ENCODE measurements at regions not wholly inside any gene's neighbourhood (a gene's known extent, or its start where the extent isn't known, plus 50 kb on each side); places are given as distances from the start of the nearest gene placed in this dataset.

DNA sequence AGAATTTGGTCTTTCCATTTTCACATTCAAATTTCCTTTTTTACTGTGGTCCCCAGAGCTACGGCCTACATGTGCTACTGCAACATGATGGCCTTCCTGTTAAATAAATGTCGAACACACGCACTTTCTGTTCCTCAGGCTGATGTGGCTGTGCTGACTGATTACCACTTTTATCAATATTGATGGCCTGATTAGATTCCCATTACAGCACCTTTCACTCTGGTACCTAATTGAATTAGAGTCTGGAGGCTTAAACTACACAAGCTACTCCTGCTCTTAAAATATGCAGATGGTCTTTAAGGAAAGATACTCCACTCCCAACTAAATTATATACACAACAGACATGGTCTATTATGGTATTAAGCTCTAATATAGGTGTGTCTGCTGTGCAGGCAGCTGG, 301.6 kb downstream of the FRK start (continued):
- TF ChIP-seq RBM14 (IDR thresholded peaks at IDR 0.05; ENCODE audit: borderline replicate concordance, insufficient read depth, low read depth, low read length) (no peak), MCM3 (IDR thresholded peaks at IDR 0.05) (no peak), HOXB6 (CRISPR knock-in tag; IDR thresholded peaks at IDR 0.05; ENCODE audit: borderline replicate concordance) (no peak)
- TF ChIP-seq, protein P1, sequence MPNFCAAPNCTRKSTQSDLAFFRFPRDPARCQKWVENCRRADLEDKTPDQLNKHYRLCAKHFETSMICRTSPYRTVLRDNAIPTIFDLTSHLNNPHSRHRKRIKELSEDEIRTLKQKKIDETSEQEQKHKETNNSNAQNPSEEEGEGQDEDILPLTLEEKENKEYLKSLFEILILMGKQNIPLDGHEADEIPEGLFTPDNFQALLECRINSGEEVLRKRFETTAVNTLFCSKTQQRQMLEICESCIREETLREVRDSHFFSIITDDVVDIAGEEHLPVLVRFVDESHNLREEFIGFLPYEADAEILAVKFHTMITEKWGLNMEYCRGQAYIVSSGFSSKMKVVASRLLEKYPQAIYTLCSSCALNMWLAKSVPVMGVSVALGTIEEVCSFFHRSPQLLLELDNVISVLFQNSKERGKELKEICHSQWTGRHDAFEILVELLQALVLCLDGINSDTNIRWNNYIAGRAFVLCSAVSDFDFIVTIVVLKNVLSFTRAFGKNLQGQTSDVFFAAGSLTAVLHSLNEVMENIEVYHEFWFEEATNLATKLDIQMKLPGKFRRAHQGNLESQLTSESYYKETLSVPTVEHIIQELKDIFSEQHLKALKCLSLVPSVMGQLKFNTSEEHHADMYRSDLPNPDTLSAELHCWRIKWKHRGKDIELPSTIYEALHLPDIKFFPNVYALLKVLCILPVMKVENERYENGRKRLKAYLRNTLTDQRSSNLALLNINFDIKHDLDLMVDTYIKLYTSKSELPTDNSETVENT (CRISPR knock-in tag; IDR thresholded peaks at IDR 0.05) = no peak

GRCh38 chr6:115753446-115753845, 307.2 kb downstream of the FRK start:
- Histone ChIP-seq H3K9me1 (ENCODE audit: control insufficient read depth, insufficient read depth, low read length) (no peaks in the 10 kb centered on the region), H3K9ac (ENCODE audit: insufficient read depth in 1 of 2, low read depth in 2 of 2, low read length in 2 of 2) (no peak overlapping the region), H3K4me3 (no peak overlapping the region), H3K27ac (ENCODE audit: extremely low read depth, low read depth, low read length) (no peak overlapping the region), H3K9me3 (replicated peaks; ENCODE audit: control insufficient read depth, insufficient read depth, low read depth, low read length) (no peaks in the 10 kb centered on the region), H3K79me2 (ENCODE audit: control insufficient read depth, insufficient read depth, low read length) (no peaks in the 10 kb centered on the region), H3K4me2 (ENCODE audit: insufficient read depth, low read length) (no peak overlapping the region), H3K4me1 (replicated peaks in 1 of 2; ENCODE audit: control insufficient read depth in 2 of 2, insufficient read depth in 2 of 2, low read length in 2 of 2) (no peaks in the 10 kb centered on the region), H2AFZ (ENCODE audit: low read depth, low read length) (no peak overlapping the region), H4K20me1 (replicated peaks; ENCODE audit: control insufficient read depth, insufficient read depth, low read length) (no peaks in the 10 kb centered on the region), H3K27me3 (ENCODE audit: control insufficient read depth in 2 of 2, insufficient read depth in 2 of 2, low read length in 2 of 2) (no peaks in the 10 kb centered on the region), H3K36me3 (ENCODE audit: control insufficient read depth, insufficient read depth, low read length) (no peaks in the 10 kb centered on the region)
- WGBS (ENCODE audit: insufficient coverage, low coverage, missing lambda C conversion rate) = 0% methylated on average over 1 of the region's 1 CpG
- ChIA-PET CTCF (ENCODE audit: low intra/inter-chr PET ratio) (no interaction called here), POLR2A (no interaction called here)
- intact Hi-C loops (cut with micrococcal nuclease) (no loop called here), in situ Hi-C loops (cut with MboI) (no loop called here)
- DNase-seq (ENCODE audit: extremely low read depth in 1 of 4, low spot score in 3 of 4) = no peak
- FAIRE-seq = no peak
- ATAC-seq = no peak
- no TSS peak for BruUV-seq (replicated peaks)
- TF ChIP-seq POLR2B (IDR thresholded peaks at IDR 0.05; ENCODE audit: low read depth, partially characterized antibody) (no peak), RBM22 (IDR thresholded peaks at IDR 0.05; ENCODE audit: low read depth, low read length, poor library complexity, severe bottlenecking) (no peak), CREB1 (IDR thresholded peaks at IDR 0.05) (no peak), CREB1 (CRISPR knock-in tag; IDR thresholded peaks at IDR 0.05) (no peak), NBN (IDR thresholded peaks at IDR 0.05; ENCODE audit: low read depth) (no peak), AFF4 (CRISPR knock-in tag; IDR thresholded peaks at IDR 0.05) (no peak), KLF10 (CRISPR knock-in tag; IDR thresholded peaks at IDR 0.05) (no peak), FOXA3 (CRISPR knock-in tag; conservative IDR thresholded peaks at IDR 0.05 in 1 of 2, IDR thresholded peaks at IDR 0.05 in 1 of 2) (no peak), ZNF3 (CRISPR knock-in tag; IDR thresholded peaks at IDR 0.05) (no peak)
- TF ChIP-seq, protein P2, sequence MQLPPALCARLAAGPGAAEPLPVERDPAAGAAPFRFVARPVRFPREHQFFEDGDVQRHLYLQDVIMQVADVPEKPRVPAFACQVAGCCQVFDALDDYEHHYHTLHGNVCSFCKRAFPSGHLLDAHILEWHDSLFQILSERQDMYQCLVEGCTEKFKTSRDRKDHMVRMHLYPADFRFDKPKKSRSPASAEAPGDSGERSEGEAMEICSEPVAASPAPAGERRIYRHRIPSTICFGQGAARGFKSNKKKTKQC (CRISPR knock-in tag; IDR thresholded peaks at IDR 0.05) = no peak

Data from K562 (cell line).